Stomach (tissue), 4 donors: ENCODE measurements at regions not wholly inside any gene's neighbourhood (a gene's known extent, or its start where the extent isn't known, plus 50 kb on each side); places are given as distances from the start of the nearest gene placed in this dataset.

Experiments
- CTCF ChIP-seq, 7 experiments: fragments of 450-650 bp in 4 of 7; fragments of 200-600 bp in 3 of 7; sonication (generic) in 3 of 7; IDR thresholded peaks; one replicate each; pipeline ENCODE4 v1.5.1; 2016 to 2019; ENCODE audit warnings: antibody characterized with exemption in 7 of 7, control low read depth in 2 of 7, mild to moderate bottlenecking in 1 of 7
- EP300 ChIP-seq: sonication (generic); formaldehyde crosslinking; IDR thresholded peaks from one replicate; pipeline ENCODE4 v1.6.1; 2017; ENCODE audit warnings: antibody characterized with exemption
- POLR2AphosphoS5 ChIP-seq, 3 donors: sonication (generic); formaldehyde crosslinking; IDR thresholded peaks; one replicate each; pipeline ENCODE4 v1.6.1; 2016; ENCODE audit warnings: antibody characterized with exemption in 3 of 3

GRCh38 chr3:127419182-127419581 lies 131.3 kb upstream of the PRR20G start:
- no peak for TF ChIP-seq CTCF (IDR thresholded peaks at IDR 0.05)
- TF ChIP-seq POLR2AphosphoS5 (IDR thresholded peaks at IDR 0.05): no peak
- no peak for TF ChIP-seq EP300
